AG04449 (cell line): ENCODE measurements at regions not wholly inside any gene's neighbourhood (a gene's known extent, or its start where the extent isn't known, plus 50 kb on each side); places are given as distances from the start of the nearest gene placed in this dataset.
"Not testable (repeated sequence)": the region's sequence is repeated elsewhere in the genome, so short reads cannot be mapped to it uniquely, and the experiment has no call there.

ENCODE experiments used
- CTCF ChIA-PET: fragments of 350-600 bp; formaldehyde crosslinking; extraction: SDS; loops from one replicate; lab custom pipeline; 2021; ENCODE audit warnings: antibody characterized with exemption; lab: Yijun Ruan, JAX
- POLR2A ChIA-PET: fragments of 400-600, 350-600 bp; formaldehyde crosslinking; extraction: SDS; loops from one replicate; lab custom pipeline; 2020; ENCODE audit warnings: antibody characterized with exemption, inconsistent platforms; lab: Yijun Ruan, JAX
- DNase-seq: peaks from one replicate; pipeline ENCODE4 v3.0.0-alpha.2; 2010; ENCODE audit warnings: low read depth, low spot score
- H3K4me3 ChIP-seq: 2 replicates; pipeline ENCODE4 v1.5.1; 2011; ENCODE audit warnings: low read depth, mild to moderate bottlenecking, control low read depth, low read length
- TF ChIP-seq, protein P1 (sequence below): IDR thresholded peaks from one replicate; pipeline ENCODE4 v1.5.1; 2011; ENCODE audit warnings: mild to moderate bottlenecking, moderate library complexity, low read length, control low read depth, inconsistent platforms; ENCODE audit not compliant: insufficient read depth; ENCODE audit errors: missing control alignments

DNA sequence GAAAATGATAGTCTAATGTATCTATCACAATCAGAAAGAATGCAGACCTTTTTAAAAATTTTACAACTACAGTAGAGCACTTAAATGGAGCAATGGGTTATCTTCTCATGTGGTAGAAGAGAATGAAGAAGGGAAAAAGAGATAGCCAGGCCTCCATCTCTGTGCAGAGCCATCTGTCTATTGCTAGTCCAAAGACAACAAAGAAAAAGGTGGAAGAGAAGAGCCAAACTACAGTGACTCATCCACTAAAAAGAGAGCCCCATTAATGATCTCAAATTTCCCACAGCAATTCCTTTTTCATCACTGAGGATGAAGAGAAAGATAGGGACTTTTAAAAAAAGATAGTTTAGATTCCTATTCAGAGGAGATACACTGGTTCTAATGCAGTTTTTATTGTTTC lies 232.9 kb downstream of the ATXN7L3B start:
- DNase-seq: no peak
- POLR2A ChIA-PET: no interaction called here
- CTCF ChIA-PET: no interaction called here
- TF ChIP-seq, protein P1, sequence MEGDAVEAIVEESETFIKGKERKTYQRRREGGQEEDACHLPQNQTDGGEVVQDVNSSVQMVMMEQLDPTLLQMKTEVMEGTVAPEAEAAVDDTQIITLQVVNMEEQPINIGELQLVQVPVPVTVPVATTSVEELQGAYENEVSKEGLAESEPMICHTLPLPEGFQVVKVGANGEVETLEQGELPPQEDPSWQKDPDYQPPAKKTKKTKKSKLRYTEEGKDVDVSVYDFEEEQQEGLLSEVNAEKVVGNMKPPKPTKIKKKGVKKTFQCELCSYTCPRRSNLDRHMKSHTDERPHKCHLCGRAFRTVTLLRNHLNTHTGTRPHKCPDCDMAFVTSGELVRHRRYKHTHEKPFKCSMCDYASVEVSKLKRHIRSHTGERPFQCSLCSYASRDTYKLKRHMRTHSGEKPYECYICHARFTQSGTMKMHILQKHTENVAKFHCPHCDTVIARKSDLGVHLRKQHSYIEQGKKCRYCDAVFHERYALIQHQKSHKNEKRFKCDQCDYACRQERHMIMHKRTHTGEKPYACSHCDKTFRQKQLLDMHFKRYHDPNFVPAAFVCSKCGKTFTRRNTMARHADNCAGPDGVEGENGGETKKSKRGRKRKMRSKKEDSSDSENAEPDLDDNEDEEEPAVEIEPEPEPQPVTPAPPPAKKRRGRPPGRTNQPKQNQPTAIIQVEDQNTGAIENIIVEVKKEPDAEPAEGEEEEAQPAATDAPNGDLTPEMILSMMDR: no peak
- H3K4me3 ChIP-seq: no peak overlapping the region

- ChIA-PET POLR2A (no interaction called here), CTCF (no interaction called here)
- peak; percentile 14 for DNase-seq
- H3K4me3 ChIP-seq: no peak overlapping the region
- TF ChIP-seq, protein P1: no peak
Observed at GRCh38 chr12:74775276-74775675, 237.6 kb downstream of the ATXN7L3B start.

DNA sequence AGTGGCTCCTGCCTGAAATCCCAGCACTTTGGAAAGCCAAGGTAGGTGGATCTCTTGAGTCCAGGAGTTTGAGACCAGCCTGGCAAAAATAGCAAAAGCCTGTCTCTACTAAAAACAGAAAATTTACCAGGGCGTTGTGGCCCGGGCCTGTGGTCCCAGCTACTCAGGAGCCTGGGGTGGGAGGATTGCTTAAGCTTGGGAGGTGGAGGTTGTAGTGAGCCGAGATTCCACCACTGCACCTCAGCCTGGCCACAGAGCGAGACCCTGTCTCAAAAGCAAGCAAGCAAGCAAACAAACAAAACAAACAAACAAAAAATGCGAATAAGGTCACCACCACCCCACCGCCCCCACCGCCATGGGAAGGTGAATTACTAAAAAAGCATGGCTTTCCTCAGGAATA lies 238.7 kb downstream of the ATXN7L3B start:
- TF ChIP-seq, protein P1: no peak
- no peak for DNase-seq
- CTCF ChIA-PET: no interaction called here
- POLR2A ChIA-PET: no interaction called here
- H3K4me3 ChIP-seq: no peak overlapping the region

GRCh38 chr12:74780182-74780849 lies 242.7 kb downstream of the ATXN7L3B start:
- DNase-seq: peak; percentile 23
- ChIA-PET CTCF (interaction anchor here (1.2 kb wide), 1 partner anchor 49 kb away, joined by 3 read pairs; no protein-coding TSS in a partner anchor), POLR2A (no interaction called here)
- TF ChIP-seq, protein P1: no peak
- no peak overlapping the region for H3K4me3 ChIP-seq

- H3K4me3 ChIP-seq, DNase-seq, POLR2A ChIA-PET, CTCF ChIA-PET: not testable (repeated sequence)
Observed at GRCh38 chr12:74780850-74781241, 243.2 kb downstream of the ATXN7L3B start.

- ChIA-PET CTCF (interaction anchor here (1.7 kb wide), 1 partner anchor 23 kb away, joined by 5 read pairs; no protein-coding TSS in a partner anchor), POLR2A (no interaction called here)
- H3K4me3 ChIP-seq: no peak overlapping the region
- DNase-seq: no peak
- TF ChIP-seq, protein P1: no peak
Observed at GRCh38 chr12:74781991-74782485, 244.4 kb downstream of the ATXN7L3B start.

GRCh38 chr12:74790931-74791330 lies 253.3 kb downstream of the ATXN7L3B start:
- H3K4me3 ChIP-seq: no peak overlapping the region
- no peak for DNase-seq
- CTCF ChIA-PET: no interaction called here
- POLR2A ChIA-PET: no interaction called here
- TF ChIP-seq, protein P1: no peak
